SJSA1 (cell line): ENCODE measurements at regions not wholly inside any gene's neighbourhood (a gene's known extent, or its start where the extent isn't known, plus 50 kb on each side); places are given as distances from the start of the nearest gene placed in this dataset.

Experiments
- DNase-seq, 2 experiments: peaks; one replicate each; pipeline ENCODE4 v3.0.0-alpha.2; 2015 to 2020; ENCODE audit warnings: low spot score in 2 of 2, low read depth in 1 of 2
- H3K27ac ChIP-seq: fragments of 250-450 bp; sonication (Bioruptor Pico); 2 replicates; pipeline ENCODE4 v1.5.1; 2020; ENCODE audit warnings: mild to moderate bottlenecking, moderate library complexity
- H3K27me3 ChIP-seq: fragments of 250-450 bp; sonication (Bioruptor Pico); replicated peaks from 2 replicates; pipeline ENCODE4 v1.5.1; 2020; ENCODE audit warnings: mild to moderate bottlenecking, moderate library complexity
- H3K36me3 ChIP-seq: fragments of 250-450 bp; sonication (Bioruptor Pico); 2 replicates; pipeline ENCODE4 v1.5.1; 2020; ENCODE audit warnings: mild to moderate bottlenecking
- H3K4me1 ChIP-seq: fragments of 250-450 bp; sonication (Bioruptor Pico); replicated peaks from 2 replicates; pipeline ENCODE4 v1.6.1; 2021; ENCODE audit warnings: mild to moderate bottlenecking
- H3K4me3 ChIP-seq: fragments of 250-450 bp; sonication (Bioruptor Pico); 2 replicates; pipeline ENCODE4 v1.5.1; 2020; ENCODE audit warnings: mild to moderate bottlenecking
- H3K9me3 ChIP-seq: fragments of 250-450 bp; sonication (Bioruptor Pico); replicated peaks from 2 replicates; pipeline ENCODE4 v1.5.1; 2020; ENCODE audit warnings: mild to moderate bottlenecking

DNA sequence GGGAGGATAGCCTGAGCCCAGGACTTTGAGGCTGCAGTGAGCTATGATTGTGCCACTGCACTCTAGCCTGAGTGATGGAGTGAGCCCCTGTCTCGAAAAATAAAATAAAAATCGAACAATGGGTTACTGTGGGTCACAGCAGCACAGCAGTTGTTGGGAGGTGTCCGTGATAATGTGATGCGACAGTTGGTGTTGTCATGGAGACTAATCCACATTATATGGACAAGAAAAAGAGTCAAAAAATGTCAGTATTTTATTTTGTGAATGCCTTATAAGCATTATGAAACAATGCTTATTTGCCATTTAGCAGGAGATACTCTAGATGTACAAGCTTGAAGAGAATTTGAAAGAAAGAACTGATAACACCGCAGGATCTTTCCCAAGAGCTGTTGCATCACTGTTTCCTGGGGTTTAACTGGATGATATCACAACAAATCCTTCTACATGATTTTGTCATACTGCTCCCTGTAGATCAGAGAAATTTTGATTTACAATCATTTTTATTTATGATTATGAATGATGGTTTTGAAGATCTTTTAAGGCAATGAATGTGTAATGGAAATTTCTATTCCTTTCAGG is 195.4 kb downstream of the BAMBI start:
- Histone ChIP-seq H3K4me3 (no peak overlapping the region), H3K9me3 (no peaks in the 10 kb centered on the region), H3K27me3 (no peaks in the 10 kb centered on the region), H3K36me3 (no peaks in the 10 kb centered on the region), H3K4me1 (peaks cover 11% of the 10 kb centered on the region), H3K27ac (no peak overlapping the region)
- DNase-seq = no peak

DNA sequence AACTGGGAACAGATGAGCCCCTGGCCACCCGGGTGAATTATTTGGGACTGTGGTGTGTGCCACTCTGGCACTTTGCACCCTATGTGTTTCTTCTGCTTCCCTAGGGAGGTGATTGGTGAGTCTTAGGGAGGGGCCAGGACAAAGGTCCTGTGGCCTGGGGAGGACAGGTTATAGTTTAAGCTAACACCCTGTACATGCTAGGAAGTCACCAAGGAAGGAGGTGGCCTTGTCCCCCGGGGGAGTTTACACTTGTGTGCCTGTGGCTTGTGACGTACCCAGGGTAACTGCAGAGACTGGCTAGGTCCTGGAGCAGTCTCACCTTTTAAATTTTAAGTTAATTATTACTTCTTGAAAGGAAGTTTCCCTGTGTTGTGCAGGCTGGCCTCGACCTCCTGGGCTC is 196.2 kb downstream of the BAMBI start:
- peaks cover 11% of the 10 kb centered on the region for H3K4me1 ChIP-seq
- H3K4me3 ChIP-seq = no peak overlapping the region
- H3K9me3 ChIP-seq = no peaks in the 10 kb centered on the region
- H3K36me3 ChIP-seq = no peaks in the 10 kb centered on the region
- no peak for DNase-seq
- H3K27ac ChIP-seq = no peak overlapping the region
- H3K27me3 ChIP-seq = no peaks in the 10 kb centered on the region

DNA sequence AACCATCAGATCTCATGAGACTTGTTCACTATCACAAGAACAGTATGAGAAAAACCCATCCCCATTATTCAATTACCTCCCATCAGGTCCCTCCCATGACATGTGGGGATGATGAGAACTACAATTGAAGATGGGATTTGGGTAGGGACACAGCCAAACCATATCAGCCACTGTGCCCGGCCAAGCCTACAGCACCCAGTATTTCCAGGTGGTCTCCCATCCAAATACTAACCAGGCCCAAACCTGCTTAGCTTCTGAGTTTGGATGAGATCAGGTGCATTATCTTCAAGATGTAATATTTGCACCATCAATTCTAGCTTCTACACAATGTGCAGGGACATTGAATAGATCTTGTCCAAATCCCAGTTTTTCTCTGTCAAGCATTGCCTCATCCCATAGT is 196.9 kb downstream of the BAMBI start:
- H3K36me3 ChIP-seq = no peaks in the 10 kb centered on the region
- no peak overlapping the region for H3K4me3 ChIP-seq
- H3K9me3 ChIP-seq = no peaks in the 10 kb centered on the region
- H3K27ac ChIP-seq = no peak overlapping the region
- DNase-seq = no peak
- no peaks in the 10 kb centered on the region for H3K27me3 ChIP-seq
- H3K4me1 ChIP-seq = peaks cover 11% of the 10 kb centered on the region

GRCh38 chr10:28875549-28876081 is 198.3 kb downstream of the BAMBI start:
- H3K4me1 ChIP-seq = peaks cover 11% of the 10 kb centered on the region
- no peaks in the 10 kb centered on the region for H3K36me3 ChIP-seq
- H3K27me3 ChIP-seq = no peaks in the 10 kb centered on the region
- no peak overlapping the region for H3K27ac ChIP-seq
- no peaks in the 10 kb centered on the region for H3K9me3 ChIP-seq
- peak; percentile 34 to 54 for DNase-seq
- H3K4me3 ChIP-seq = no peak overlapping the region

DNA sequence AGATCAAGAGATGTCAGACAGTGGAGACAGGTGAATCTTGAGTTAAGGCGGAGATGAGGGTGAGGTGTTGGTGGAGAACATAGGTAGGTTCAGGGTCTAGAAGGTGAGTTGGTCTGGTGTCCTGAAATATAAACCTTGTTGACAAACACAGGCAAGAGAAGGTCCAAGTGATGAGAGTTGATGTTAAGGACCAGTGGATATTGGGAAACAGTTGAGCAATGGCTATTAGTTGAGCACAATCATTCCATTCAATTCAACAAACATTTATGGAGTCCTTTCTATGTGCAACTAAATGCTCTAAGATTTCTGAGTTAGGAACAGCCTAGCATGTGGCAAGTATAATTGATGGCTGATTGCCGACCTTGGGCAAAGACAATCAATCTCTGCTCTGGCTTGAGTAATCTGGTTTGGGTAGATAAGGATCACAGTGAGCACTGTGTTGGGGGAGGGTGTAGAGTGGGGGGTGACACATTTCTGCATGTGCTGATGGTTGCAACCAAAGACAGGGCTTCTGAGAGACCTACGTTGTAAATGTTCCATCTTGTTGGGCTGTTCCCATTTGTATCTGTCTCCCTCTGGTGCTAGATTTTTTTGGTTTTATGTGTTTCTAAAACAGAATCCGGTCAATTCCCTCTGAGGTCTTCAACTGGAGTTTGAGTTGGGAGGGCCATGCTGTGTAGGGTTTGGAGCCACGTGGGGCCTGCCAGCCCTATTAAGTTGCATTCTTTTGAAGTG is 201.1 kb downstream of the BAMBI start:
- DNase-seq = no peak
- no peak overlapping the region for H3K4me3 ChIP-seq
- no peaks in the 10 kb centered on the region for H3K36me3 ChIP-seq
- H3K9me3 ChIP-seq = no peaks in the 10 kb centered on the region
- peaks cover 23% of the 10 kb centered on the region for H3K4me1 ChIP-seq
- no peak overlapping the region for H3K27ac ChIP-seq
- H3K27me3 ChIP-seq = no peaks in the 10 kb centered on the region

GRCh38 chr10:28879246-28879645 is 201.9 kb downstream of the BAMBI start:
- no peaks in the 10 kb centered on the region for H3K9me3 ChIP-seq
- no peak overlapping the region for H3K4me3 ChIP-seq
- DNase-seq = no peak
- no peaks in the 10 kb centered on the region for H3K27me3 ChIP-seq
- H3K27ac ChIP-seq = no peak overlapping the region
- H3K4me1 ChIP-seq = peaks cover 31% of the 10 kb centered on the region
- no peaks in the 10 kb centered on the region for H3K36me3 ChIP-seq

DNA sequence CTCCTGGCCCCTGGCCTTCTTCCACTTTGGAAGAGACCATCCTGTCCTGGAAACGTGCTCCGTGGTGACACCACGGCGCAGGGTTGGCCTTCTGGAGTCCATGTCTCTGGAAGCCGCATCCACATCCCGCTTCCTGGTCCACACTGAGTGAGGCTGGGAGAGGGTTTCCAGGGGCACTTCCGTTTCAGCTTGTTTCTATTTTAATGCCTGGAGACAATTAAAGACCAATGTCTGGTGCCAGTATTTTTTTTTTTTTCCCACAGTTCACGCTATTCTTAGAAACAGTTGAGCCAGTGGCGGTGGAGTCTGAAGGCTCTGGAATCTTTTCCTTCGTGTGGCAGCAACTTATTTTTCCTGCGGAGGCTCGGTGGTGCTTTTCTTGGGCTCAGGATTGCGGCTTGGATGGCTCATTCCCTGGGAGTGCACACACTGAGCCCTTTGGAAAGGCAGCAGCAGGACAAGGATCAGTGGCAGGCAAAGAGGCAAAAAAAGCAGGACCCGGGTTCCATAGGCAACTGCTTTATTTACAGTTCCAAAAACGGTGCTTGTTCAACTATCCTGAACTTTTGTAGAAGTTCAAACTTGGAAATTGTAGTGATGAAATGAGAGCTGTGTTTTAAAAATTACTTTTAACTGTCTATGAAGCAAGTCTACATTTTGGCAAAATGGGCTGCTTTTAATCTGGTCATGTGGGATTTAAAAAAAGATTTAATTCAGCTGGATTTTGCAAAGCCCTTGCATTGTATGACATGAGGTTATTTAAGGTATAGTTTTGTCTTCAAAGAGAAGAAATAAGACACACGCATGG is 202.8 kb downstream of the BAMBI start:
- H3K4me3 ChIP-seq = no peak overlapping the region
- H3K27ac ChIP-seq = no peak overlapping the region

GRCh38 chr10:28880683-28880950 is 203.3 kb downstream of the BAMBI start:
- Histone ChIP-seq H3K36me3 (no peaks in the 10 kb centered on the region), H3K27me3 (no peaks in the 10 kb centered on the region), H3K9me3 (no peaks in the 10 kb centered on the region), H3K4me3 (no peak overlapping the region), H3K27ac (no peak overlapping the region), H3K4me1 (peaks cover 27% of the 10 kb centered on the region)
- DNase-seq = no peak

More for the DNA sequence above, 202.8 kb downstream of the BAMBI start:
- Histone ChIP-seq H3K9me3 (no peaks in the 10 kb centered on the region), H3K36me3 (no peaks in the 10 kb centered on the region), H3K4me1 (peaks cover 32% of the 10 kb centered on the region), H3K27me3 (no peaks in the 10 kb centered on the region)
- DNase-seq = no peak

DNA sequence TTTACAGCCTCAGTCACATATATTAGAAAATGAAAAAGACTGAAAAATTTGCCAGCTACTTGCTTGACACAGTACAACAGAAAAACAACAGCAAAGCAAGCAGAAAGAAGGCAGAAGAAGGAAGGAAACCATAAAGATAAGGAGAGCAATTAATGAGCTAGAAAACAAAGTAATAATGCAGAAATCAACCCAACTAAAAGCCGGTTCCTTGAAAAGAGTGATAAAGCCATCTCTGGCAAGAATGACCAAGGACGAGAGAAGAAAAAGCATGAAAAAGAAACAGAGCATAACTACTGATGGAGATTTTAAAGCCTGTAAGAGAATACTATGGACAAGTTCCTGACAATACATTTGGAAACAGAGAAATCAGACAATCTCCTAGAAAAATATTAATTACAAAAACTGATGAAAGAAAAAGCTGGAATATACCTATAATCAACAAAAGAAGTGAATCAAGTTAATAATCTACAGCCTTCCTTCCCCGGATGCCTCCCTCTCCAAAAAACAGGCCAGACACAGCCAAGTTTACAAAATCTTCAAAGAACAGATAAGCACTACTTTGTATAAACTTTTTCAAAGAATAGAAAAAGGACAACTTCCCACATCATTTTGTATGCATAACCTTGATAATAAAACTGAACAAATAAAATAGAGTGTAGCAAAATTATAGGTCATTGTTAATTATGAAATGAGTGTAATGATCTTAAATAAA is 204.0 kb downstream of the BAMBI start:
- H3K36me3 ChIP-seq = no peaks in the 10 kb centered on the region
- DNase-seq = no peak
- H3K4me3 ChIP-seq = no peak overlapping the region
- H3K4me1 ChIP-seq = peaks cover 24% of the 10 kb centered on the region
- H3K9me3 ChIP-seq = no peaks in the 10 kb centered on the region
- H3K27ac ChIP-seq = no peak overlapping the region
- H3K27me3 ChIP-seq = no peaks in the 10 kb centered on the region

DNA sequence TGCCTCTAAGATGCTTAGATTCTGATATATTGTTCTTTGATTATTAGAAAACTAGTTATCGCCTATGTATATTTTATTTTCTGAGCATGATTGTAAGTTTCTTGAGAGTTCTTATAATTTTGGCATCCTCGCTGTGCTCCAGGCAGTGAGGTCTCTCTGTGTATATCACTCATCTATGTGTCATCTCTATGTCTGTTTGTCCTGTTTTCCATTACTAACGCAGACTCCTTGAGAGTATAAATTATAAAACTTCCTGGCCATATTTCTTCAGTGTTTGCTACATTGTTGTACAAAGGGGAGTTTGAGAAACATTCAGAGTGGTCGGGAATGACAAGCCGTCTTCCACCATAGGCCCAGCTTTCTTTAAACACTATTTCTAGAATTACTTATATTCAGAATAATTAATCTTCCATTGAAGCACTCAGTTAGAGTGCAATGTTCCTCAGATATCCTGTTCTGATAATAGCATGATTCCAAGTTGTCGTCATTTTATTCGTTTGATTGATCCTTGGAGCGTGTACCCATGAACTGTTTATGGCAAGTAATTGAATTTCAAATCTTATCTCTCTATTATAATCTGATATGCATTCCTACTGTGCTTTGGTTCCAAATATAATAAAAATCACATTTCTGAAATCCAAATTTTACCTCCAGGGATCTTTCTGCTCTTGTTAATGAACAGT is 206.6 kb downstream of the BAMBI start:
- Histone ChIP-seq H3K27ac (no peak overlapping the region), H3K9me3 (no peaks in the 10 kb centered on the region), H3K4me1 (peaks cover 24% of the 10 kb centered on the region), H3K4me3 (no peak overlapping the region), H3K36me3 (no peaks in the 10 kb centered on the region), H3K27me3 (no peaks in the 10 kb centered on the region)
- DNase-seq = no peak

DNA sequence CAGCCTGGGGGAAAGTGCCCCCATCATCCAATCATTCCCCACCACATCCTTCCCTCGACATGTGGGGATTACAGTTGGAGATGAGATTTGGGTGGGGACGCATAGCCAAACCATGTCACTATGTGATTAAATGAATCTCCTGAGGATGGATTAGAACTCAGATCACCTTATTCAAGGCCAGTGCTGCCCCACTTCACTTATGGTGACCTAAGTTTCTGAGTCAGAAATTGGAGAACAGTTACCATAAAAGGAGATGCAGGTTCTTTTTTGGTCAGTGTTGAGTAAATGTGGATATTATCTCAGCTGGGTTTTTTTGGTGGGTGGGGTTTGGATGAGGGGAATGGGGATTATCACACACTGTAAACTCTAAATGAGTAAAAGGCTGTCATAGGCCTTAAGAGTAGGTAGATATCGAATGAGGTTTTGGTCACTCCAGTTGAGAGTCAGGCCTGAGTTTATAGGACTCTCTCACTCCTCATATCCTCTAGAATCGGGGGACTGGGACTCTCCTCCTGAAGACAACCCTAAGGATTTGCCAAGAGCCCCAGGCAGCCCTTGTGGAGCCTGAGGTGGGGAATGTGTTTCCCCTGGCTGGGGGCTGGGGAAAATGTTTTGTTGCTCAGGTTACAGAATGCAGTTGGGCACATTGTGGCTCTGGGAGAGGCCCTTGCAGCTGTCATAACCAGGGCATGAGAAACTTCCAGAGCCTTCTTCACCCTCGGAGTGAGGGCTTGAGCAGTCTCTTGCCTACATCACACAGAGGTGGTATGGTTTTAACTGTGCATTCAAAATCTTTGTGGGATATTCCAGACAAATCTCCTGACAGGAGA is 213.0 kb downstream of the BAMBI start:
- Histone ChIP-seq H3K27me3 (no peaks in the 10 kb centered on the region), H3K9me3 (no peaks in the 10 kb centered on the region), H3K4me1 (peaks cover 14% of the 10 kb centered on the region), H3K27ac (no peak overlapping the region), H3K36me3 (no peaks in the 10 kb centered on the region), H3K4me3 (no peak overlapping the region)
- no peak for DNase-seq

DNA sequence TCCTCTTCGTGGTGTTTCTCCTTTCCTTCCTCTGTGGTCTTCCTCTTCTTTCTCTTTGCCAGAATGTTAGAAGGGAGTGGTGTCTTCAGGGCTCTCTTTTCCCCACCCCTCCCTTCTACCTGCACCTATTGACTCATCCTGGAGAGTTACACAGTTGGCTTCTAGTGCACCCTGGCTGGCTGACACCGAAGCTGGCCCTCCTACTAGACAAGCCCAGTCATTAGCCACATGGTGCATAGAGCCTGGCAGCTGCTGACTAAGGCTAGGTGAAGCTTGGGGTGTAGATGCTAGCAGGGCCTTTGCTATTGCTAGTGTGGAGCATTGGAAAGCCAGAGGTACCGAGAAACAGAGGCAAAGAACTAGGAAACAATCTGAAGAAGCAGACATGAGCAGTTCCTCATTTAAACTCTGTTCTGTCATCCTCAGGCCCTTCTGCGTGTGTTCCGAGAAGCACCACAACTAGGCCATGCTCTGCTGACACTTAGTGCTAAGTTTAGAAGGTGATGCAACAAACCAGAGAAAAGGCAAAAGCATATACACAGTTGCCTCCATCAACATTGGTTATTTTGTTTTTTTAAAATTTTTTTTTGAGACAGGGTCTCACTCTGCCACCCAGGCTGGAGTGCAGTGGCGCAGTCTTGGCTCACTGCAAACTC is 213.9 kb downstream of the BAMBI start:
- Histone ChIP-seq H3K27me3 (no peaks in the 10 kb centered on the region), H3K9me3 (no peaks in the 10 kb centered on the region), H3K27ac (no peak overlapping the region), H3K36me3 (no peaks in the 10 kb centered on the region), H3K4me3 (no peak overlapping the region), H3K4me1 (peaks cover 14% of the 10 kb centered on the region)
- DNase-seq = no peak
